Chondrocyte (in vitro differentiated cells): ENCODE measurements at regions not wholly inside any gene's neighbourhood (a gene's known extent, or its start where the extent isn't known, plus 50 kb on each side); places are given as distances from the start of the nearest gene placed in this dataset.

Experiments used
- DNase-seq: peaks from one replicate; pipeline ENCODE4 v3.0.0; 2021; ENCODE audit warnings: mixed read lengths, low spot score
- H3K27ac Mint-ChIP-seq: one replicate; pipeline ENCODE4 v1.8.0; 2021; ENCODE audit warnings: mild to moderate bottlenecking, moderate library complexity, mixed read lengths; ENCODE audit not compliant: unreplicated experiment
- H3K27me3 Mint-ChIP-seq: 2 replicates; pipeline ENCODE4 v1.8.0; 2021; ENCODE audit warnings: low read depth, mixed read lengths
- H3K36me3 Mint-ChIP-seq: 2 replicates; pipeline ENCODE4 v1.8.0; 2021; ENCODE audit warnings: low read depth, mixed read lengths
- H3K4me1 Mint-ChIP-seq: 2 replicates; pipeline ENCODE4 v1.8.0; 2021; ENCODE audit warnings: low read depth, mild to moderate bottlenecking, mixed read lengths
- H3K4me3 Mint-ChIP-seq: one replicate; pipeline ENCODE4 v1.8.0; 2021; ENCODE audit warnings: mild to moderate bottlenecking, moderate library complexity, mixed read lengths; ENCODE audit not compliant: unreplicated experiment
- H3K9me3 Mint-ChIP-seq: 2 replicates; pipeline ENCODE4 v1.8.0; 2021; ENCODE audit warnings: low read depth, mixed read lengths
- TF ChIP-seq, protein P1 (sequence below): fragments of 200-600 bp; sonication (generic); IDR thresholded peaks from 2 replicates; pipeline ENCODE4 v1.5.0; 2021; ENCODE audit warnings: antibody characterized with exemption, mild to moderate bottlenecking, moderate library complexity

DNA sequence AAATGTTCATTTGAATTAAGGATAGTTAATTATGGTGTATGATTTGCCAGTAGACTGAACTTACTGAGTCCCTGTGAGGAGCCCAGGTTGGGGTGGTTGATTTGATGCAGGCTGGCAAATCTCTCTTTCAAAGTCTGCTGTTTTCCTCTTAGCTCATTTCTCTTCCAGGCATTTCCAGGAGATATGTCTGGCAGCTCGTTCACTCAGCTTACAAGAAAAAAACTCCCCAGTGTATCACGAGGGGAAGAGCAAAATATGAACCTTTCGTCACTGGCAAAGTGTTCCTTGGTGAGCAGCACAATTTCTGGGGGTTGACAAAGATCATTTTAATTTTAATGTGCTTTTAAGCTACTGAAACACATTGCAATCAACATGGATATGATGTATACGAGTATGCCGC, 244.2 kb downstream of the CBLL2 start:
- Mint-ChIP-seq H3K9me3 (peaks cover 2% of the 10 kb centered on the region), H3K4me3 (no peak overlapping the region), H3K27ac (no peak overlapping the region), H3K27me3 (peaks cover 4% of the 10 kb centered on the region), H3K36me3 (peaks cover 1% of the 10 kb centered on the region), H3K4me1 (no peaks in the 10 kb centered on the region)
- no peak for DNase-seq
- TF ChIP-seq, protein P1, sequence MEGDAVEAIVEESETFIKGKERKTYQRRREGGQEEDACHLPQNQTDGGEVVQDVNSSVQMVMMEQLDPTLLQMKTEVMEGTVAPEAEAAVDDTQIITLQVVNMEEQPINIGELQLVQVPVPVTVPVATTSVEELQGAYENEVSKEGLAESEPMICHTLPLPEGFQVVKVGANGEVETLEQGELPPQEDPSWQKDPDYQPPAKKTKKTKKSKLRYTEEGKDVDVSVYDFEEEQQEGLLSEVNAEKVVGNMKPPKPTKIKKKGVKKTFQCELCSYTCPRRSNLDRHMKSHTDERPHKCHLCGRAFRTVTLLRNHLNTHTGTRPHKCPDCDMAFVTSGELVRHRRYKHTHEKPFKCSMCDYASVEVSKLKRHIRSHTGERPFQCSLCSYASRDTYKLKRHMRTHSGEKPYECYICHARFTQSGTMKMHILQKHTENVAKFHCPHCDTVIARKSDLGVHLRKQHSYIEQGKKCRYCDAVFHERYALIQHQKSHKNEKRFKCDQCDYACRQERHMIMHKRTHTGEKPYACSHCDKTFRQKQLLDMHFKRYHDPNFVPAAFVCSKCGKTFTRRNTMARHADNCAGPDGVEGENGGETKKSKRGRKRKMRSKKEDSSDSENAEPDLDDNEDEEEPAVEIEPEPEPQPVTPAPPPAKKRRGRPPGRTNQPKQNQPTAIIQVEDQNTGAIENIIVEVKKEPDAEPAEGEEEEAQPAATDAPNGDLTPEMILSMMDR: no peak

DNA sequence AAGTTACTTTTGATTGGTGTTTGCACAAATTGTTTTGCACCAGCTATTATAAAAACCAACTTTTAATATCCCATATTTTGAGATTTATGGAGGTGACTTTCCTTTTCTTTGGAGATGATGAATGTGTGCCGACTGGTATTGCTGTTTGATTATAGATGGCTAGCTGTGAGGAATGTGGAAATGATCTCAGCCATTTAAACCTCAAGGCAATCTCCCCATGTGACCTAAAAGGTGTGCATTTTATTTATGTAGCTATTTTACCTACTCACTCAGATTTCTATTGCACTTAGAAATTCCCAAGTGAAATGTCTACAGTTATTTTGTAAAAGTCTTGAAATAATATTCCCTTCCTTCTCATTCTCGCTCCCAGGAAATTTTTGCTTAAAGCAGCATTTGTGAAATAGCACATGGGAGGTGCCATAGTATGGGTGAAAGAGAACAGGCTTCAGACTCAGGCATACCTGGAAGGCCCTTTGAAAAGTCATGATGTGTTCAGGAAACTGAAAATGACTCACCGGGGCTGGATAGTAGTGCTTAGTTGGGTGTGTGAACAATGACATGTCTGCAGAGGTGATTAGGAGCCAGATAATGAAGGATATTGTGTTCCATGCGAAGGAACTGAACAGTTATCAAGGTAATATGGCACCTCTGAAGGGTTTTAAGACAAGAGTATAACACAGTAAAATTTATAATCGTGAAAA, 247.6 kb downstream of the CBLL2 start:
- DNase-seq: no peak
- no peak overlapping the region for H3K4me3 Mint-ChIP-seq
- TF ChIP-seq, protein P1: no peak
- peaks cover 2% of the 10 kb centered on the region for H3K36me3 Mint-ChIP-seq
- H3K4me1 Mint-ChIP-seq: no peaks in the 10 kb centered on the region
- H3K9me3 Mint-ChIP-seq: peaks cover 15% of the 10 kb centered on the region
- H3K27me3 Mint-ChIP-seq: peaks cover 4% of the 10 kb centered on the region
- H3K27ac Mint-ChIP-seq: no peak overlapping the region

DNA sequence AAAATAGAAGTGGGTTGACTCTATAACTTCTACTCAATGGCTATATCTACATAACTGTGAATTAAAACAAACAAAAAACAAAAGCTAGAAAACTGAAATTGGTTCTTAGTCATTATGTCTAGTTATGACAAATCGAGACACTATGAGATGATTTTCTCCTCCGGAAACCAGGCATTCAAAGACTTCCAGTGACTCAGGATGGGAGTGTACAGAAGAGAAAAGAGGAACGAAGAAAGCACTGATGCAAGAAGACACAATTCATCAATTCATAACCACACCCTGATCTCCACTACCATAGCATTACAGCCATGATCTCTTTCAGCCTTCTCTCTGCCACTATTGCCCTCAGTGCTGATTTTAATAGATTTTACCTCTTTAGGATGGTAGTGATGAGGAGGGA, 253.6 kb downstream of the CBLL2 start:
- no peak overlapping the region for H3K4me3 Mint-ChIP-seq
- peak overlapping the region; percentile 39 for H3K27ac Mint-ChIP-seq
- peaks cover 3% of the 10 kb centered on the region for H3K36me3 Mint-ChIP-seq
- H3K27me3 Mint-ChIP-seq: peaks cover 6% of the 10 kb centered on the region
- H3K4me1 Mint-ChIP-seq: peaks cover 6% of the 10 kb centered on the region
- peaks cover 28% of the 10 kb centered on the region for H3K9me3 Mint-ChIP-seq
- DNase-seq: no peak
- TF ChIP-seq, protein P1: no peak

DNA sequence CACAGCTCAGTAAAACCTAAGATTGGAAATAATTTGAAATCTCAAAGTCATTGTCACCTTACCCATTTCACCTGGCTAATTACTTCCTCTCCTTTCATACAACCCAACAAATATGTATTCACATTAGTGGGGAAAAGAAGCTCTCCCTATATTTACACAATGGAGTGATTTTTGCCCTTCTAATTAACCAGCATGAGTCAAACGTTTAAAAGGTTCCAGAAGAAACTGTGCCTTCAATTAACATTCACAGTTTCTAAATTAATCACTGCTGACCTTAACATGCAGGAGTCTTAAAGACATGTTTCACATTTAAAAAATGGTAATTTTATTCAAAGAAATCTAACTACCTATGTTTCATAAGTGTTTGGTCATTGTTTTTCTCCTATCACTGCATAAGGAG, 254.6 kb downstream of the CBLL2 start:
- H3K36me3 Mint-ChIP-seq: peaks cover 2% of the 10 kb centered on the region
- peaks cover 6% of the 10 kb centered on the region for H3K27me3 Mint-ChIP-seq
- H3K27ac Mint-ChIP-seq: no peak overlapping the region
- peaks cover 6% of the 10 kb centered on the region for H3K4me1 Mint-ChIP-seq
- DNase-seq: no peak
- H3K9me3 Mint-ChIP-seq: peaks cover 23% of the 10 kb centered on the region
- TF ChIP-seq, protein P1: no peak
- H3K4me3 Mint-ChIP-seq: no peak overlapping the region

DNA sequence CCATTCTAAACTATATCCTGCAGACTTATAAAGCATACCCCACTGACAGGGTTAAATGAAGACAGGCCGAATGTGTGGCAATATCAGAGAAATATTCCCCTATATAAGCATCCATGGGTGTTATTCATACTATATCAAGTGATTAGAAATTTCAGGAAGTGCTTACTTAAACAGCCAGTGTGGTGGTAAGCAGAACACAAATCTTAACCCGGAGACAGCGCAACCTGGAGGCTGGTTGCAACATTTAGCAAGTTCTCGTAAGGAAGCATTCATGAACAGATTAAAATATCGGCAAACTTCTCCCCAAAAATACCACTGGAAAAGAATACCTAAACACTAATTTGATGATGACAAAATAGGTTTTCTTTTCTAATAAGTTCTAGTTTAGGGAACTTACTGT, 261.2 kb downstream of the CBLL2 start:
- peaks cover 5% of the 10 kb centered on the region for H3K27me3 Mint-ChIP-seq
- H3K9me3 Mint-ChIP-seq: peaks cover 6% of the 10 kb centered on the region
- H3K4me1 Mint-ChIP-seq: peaks cover 9% of the 10 kb centered on the region
- no peak overlapping the region for H3K4me3 Mint-ChIP-seq
- DNase-seq: no peak
- H3K27ac Mint-ChIP-seq: no peak overlapping the region
- no peaks in the 10 kb centered on the region for H3K36me3 Mint-ChIP-seq
- TF ChIP-seq, protein P1: no peak
